ENCODE measurements at regions not wholly inside any gene's neighbourhood (a gene's known extent, or its start where the extent isn't known, plus 50 kb on each side); places are given as distances from the start of the nearest gene placed in this dataset.

- no peak for TF ChIP-seq CTCF (IDR thresholded peaks at IDR 0.05; ENCODE audit: extremely low read depth in 1 of 2, insufficient read depth in 1 of 2, low read depth in 1 of 2, low read length in 2 of 2)
- TF ChIP-seq POLR2A (IDR thresholded peaks at IDR 0.05; ENCODE audit: low read depth, low read length) = no peak
- TF ChIP-seq MAX (IDR thresholded peaks at IDR 0.05; ENCODE audit: insufficient read depth, insufficient read length) = no peak
- TF ChIP-seq POLR2AphosphoS5 (IDR thresholded peaks at IDR 0.05; ENCODE audit: insufficient read depth, low read depth, low read length) = no peak
- no peak for TF ChIP-seq MYC (IDR thresholded peaks at IDR 0.05; ENCODE audit: low read depth, low read length)
- no peak for TF ChIP-seq EZH2 (IDR thresholded peaks at IDR 0.05; ENCODE audit: borderline replicate concordance, low read depth, low read length, severe bottlenecking)
- no peak for TF ChIP-seq GATA2 (IDR thresholded peaks at IDR 0.05; ENCODE audit: insufficient read depth, insufficient read length, low read depth, low read length)
Measured at GRCh38 chr12:71243370-71243769, 85.6 kb upstream of the TSPAN8 start.
